ENCODE measurements at regions not wholly inside any gene's neighbourhood (a gene's known extent, or its start where the extent isn't known, plus 50 kb on each side); places are given as distances from the start of the nearest gene placed in this dataset.

- H3K79me2 ChIP-seq (ENCODE audit: control insufficient read depth in 1 of 2, insufficient read depth in 2 of 2, low read length in 2 of 2): no peaks in the 10 kb centered on the region
- 91% methylated on average over 3 of the region's 3 CpGs; no CpG with 5 or more reads in 1 of the 2 experiments for whole genome bisulfite sequencing, 2 experiments (ENCODE audit: extremely low coverage in 1 of 2, insufficient coverage in 1 of 2, insufficient read length in 1 of 2, insufficient replicate concordance in 2 of 2, low coverage in 1 of 2, low lambda C conversion rate in 2 of 2, missing lambda C conversion rate in 1 of 2)
- FAIRE-seq (no peak), DNase-seq (ENCODE audit: low read depth in 1 of 2, low spot score in 2 of 2) (no peak)
- no peaks in the 10 kb centered on the region for H4K20me1 ChIP-seq (replicated peaks in 1 of 2; ENCODE audit: control insufficient read depth in 1 of 2, insufficient read depth in 2 of 2, low read length in 2 of 2)
- no peak overlapping the region for H2AK5ac ChIP-seq (ENCODE audit: low read depth, low read length)
- no peaks in the 10 kb centered on the region for H3K27me3 ChIP-seq (replicated peaks in 1 of 4; ENCODE audit: control insufficient read depth in 3 of 4, extremely low read depth in 1 of 4, insufficient read depth in 3 of 4, low read length in 3 of 4)
- no peaks in the 10 kb centered on the region for H3K36me3 ChIP-seq (ENCODE audit: control insufficient read depth in 2 of 4, insufficient read depth in 4 of 4, low read length in 3 of 4)
- no peak overlapping the region for H4K5ac ChIP-seq (ENCODE audit: insufficient read length, low read depth, low read length)
- no peak overlapping the region for H2BK120ac ChIP-seq (replicated peaks; ENCODE audit: low read depth, low read length)
- H3K79me1 ChIP-seq (ENCODE audit: low read depth, low read length): no peaks in the 10 kb centered on the region
- no peaks in the 10 kb centered on the region for H3K9me3 ChIP-seq (ENCODE audit: insufficient read depth in 2 of 2, low read depth in 1 of 2, low read length in 1 of 2)
- H3K9ac ChIP-seq (replicated peaks in 1 of 4; ENCODE audit: extremely low read depth in 1 of 4, low read depth in 3 of 4, low read length in 3 of 4): no peak overlapping the region
- no peak overlapping the region for H2BK15ac ChIP-seq (ENCODE audit: low read length)
- POLR2A ChIA-PET (ENCODE audit: partially characterized antibody): no interaction called here
- no peaks in the 10 kb centered on the region for H3K4me1 ChIP-seq (replicated peaks in 1 of 4; ENCODE audit: control insufficient read depth in 3 of 4, insufficient read depth in 4 of 4, low read length in 3 of 4)
- H3K23ac ChIP-seq (ENCODE audit: insufficient read length): no peak overlapping the region
- no peak overlapping the region for H3K27ac ChIP-seq (ENCODE audit: low read depth, low read length)
- H2AFZ ChIP-seq (ENCODE audit: low read length): no peak overlapping the region
- H3K18ac ChIP-seq (ENCODE audit: extremely low read depth, low read length): no peak overlapping the region
- no peak overlapping the region for H3K56ac ChIP-seq (replicated peaks; ENCODE audit: insufficient read length, low read depth, low read length)
- H4K8ac ChIP-seq (ENCODE audit: extremely low read depth, insufficient read depth, low read length): no peak overlapping the region
- CTCF ChIA-PET (ENCODE audit: partially characterized antibody): no interaction called here
- no peak overlapping the region for H3K4me2 ChIP-seq (ENCODE audit: insufficient read depth in 1 of 2, low read depth in 2 of 2, low read length in 2 of 2)
- TF ChIP-seq SIN3A (conservative IDR thresholded peaks at IDR 0.05 in 1 of 2, IDR thresholded peaks at IDR 0.05 in 1 of 2; ENCODE audit: low read depth in 1 of 2, low read length in 2 of 2) (no peak), NANOG (IDR thresholded peaks at IDR 0.05; ENCODE audit: insufficient read depth, low read depth, low read length, poor library complexity, severe bottlenecking) (no peak), POLR2A (IDR thresholded peaks at IDR 0.05; ENCODE audit: control extremely low read depth in 1 of 2, low read depth in 2 of 2, low read length in 2 of 2) (no peak), RNF2 (IDR thresholded peaks at IDR 0.05; ENCODE audit: borderline replicate concordance, low read depth, low read length, missing control alignments, poor library complexity, severe bottlenecking) (no peak)
- no peak overlapping the region for H4K91ac ChIP-seq (replicated peaks; ENCODE audit: insufficient read length, low read length)
- H2BK5ac ChIP-seq (ENCODE audit: low read depth, low read length): no peak overlapping the region
- H3K4me3 ChIP-seq (ENCODE audit: extremely low read depth in 1 of 4, insufficient read depth in 2 of 4, low read depth in 3 of 4, low read length in 4 of 4): no peak overlapping the region
- H2BK12ac ChIP-seq (ENCODE audit: low read depth, low read length): no peak overlapping the region
- H3K23me2 ChIP-seq (ENCODE audit: low read depth, low read length): no peaks in the 10 kb centered on the region
- H2BK20ac ChIP-seq (ENCODE audit: low read length): no peak overlapping the region
- no peak overlapping the region for H3K4ac ChIP-seq (replicated peaks; ENCODE audit: insufficient read length, low read depth, low read length)
- no peak overlapping the region for H3K14ac ChIP-seq (ENCODE audit: insufficient read length)
Observed at GRCh38 chr7:46226860-46227259, 305.8 kb upstream of the IGFBP3 start.

Data from H1 (cell line).